AG04449 (cell line): ENCODE measurements at regions not wholly inside any gene's neighbourhood (a gene's known extent, or its start where the extent isn't known, plus 50 kb on each side); places are given as distances from the start of the nearest gene placed in this dataset.

Experiments
- CTCF ChIA-PET: fragments of 350-600 bp; formaldehyde crosslinking; extraction: SDS; loops from one replicate; lab custom pipeline; 2021; ENCODE audit warnings: antibody characterized with exemption; lab: Yijun Ruan, JAX
- POLR2A ChIA-PET: fragments of 400-600, 350-600 bp; formaldehyde crosslinking; extraction: SDS; loops from one replicate; lab custom pipeline; 2020; ENCODE audit warnings: antibody characterized with exemption, inconsistent platforms; lab: Yijun Ruan, JAX
- DNase-seq: peaks from one replicate; pipeline ENCODE4 v3.0.0-alpha.2; 2010; ENCODE audit warnings: low read depth, low spot score
- H3K4me3 ChIP-seq: 2 replicates; pipeline ENCODE4 v1.5.1; 2011; ENCODE audit warnings: low read depth, mild to moderate bottlenecking, control low read depth, low read length
- CTCF ChIP-seq: IDR thresholded peaks from one replicate; pipeline ENCODE4 v1.5.1; 2011; ENCODE audit warnings: mild to moderate bottlenecking, moderate library complexity, low read length, control low read depth, inconsistent platforms; ENCODE audit not compliant: insufficient read depth; ENCODE audit errors: missing control alignments

DNA sequence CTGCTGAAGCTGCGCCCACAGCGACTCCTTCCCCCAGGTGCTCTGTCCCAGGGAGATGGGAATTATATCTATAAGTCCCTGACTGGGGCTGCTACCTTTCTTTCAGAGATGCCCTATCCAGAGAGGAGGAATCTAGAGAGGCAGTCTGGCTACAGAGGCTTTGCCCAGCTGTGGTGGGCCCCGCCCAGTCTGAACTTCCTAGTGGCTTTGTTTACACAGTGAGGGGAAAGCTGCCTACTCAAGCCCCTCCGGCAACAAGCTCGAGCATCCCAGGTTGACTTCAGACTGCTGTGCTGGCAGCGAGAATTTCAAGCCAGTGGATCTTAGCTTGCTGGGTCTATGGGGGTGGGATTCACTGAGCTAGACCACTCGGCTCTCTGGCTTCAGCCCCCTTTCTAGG, 152.5 kb upstream of the MAP3K7 start:
- no peak for DNase-seq
- TF ChIP-seq CTCF: no peak
- no peak overlapping the region for H3K4me3 ChIP-seq
- CTCF ChIA-PET: no interaction called here
- POLR2A ChIA-PET: no interaction called here

DNA sequence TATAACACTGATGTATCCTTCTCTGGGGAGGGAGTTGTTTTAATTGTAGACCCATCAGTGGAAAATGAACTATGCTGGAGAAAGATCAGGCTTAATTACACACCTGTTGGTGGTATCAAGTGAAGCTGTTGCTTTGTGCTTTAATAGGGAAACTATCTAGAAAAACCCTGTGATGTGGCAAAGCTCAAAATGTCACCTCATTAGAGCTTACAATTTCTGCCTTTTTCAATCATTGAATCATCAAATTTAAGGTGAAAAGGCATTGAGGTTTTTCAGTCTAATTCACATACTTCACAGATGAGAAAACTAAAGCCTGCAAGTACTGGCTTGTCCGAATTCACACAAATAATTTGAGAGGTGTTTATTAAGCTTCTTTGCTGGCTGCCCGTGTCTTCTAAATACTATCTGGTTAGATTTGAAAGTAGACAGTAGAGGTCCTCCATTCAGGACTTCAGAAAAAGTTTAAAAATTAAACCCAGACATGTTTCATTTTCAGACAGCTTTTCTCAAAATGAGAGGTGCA, 143.3 kb upstream of the MAP3K7 start:
- H3K4me3 ChIP-seq: no peak overlapping the region
- ChIA-PET CTCF (no interaction called here), POLR2A (no interaction called here)
- TF ChIP-seq CTCF: no peak
- no peak for DNase-seq

DNA sequence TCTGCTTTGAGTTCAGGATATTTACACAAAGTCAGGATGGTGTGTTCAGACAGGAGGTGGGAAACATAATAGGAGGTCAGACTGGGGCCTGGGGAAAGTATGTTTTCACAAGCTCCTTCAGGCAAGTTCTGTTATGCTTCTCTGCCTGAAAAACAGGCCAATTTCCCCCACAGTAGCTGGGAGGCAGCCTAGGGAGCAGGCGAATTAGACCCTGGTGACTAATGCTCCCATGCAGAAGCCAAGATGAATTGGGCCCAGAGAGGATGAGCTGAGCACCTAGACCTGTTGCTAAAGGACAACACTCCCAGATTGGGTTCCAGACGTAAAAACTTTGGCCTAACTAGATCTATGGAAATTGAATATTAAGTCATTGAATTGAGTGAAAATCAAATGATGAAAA, 142.2 kb upstream of the MAP3K7 start:
- POLR2A ChIA-PET: no interaction called here
- CTCF ChIA-PET: no interaction called here
- DNase-seq: no peak
- H3K4me3 ChIP-seq: no peak overlapping the region
- TF ChIP-seq CTCF: no peak

DNA sequence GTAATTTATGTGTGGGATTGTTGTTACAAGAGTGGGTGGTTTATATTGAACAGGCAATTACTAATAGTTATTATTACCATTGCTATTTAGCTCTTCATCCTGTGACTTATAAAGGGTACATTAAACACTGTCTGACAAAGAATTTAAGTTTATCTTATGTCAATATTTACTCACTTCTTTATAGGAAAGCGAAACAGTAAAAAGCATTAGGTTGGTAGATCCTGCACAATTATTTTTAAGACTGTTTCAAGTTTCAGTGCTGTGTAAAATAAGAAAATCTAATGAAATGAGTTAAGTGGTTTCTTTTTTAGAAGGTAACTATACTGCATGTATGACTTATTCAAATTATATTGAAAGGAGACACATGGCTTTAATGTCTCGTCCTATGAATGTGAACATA, 135.8 kb upstream of the MAP3K7 start:
- POLR2A ChIA-PET: no interaction called here
- no peak for TF ChIP-seq CTCF
- H3K4me3 ChIP-seq: no peak overlapping the region

DNA sequence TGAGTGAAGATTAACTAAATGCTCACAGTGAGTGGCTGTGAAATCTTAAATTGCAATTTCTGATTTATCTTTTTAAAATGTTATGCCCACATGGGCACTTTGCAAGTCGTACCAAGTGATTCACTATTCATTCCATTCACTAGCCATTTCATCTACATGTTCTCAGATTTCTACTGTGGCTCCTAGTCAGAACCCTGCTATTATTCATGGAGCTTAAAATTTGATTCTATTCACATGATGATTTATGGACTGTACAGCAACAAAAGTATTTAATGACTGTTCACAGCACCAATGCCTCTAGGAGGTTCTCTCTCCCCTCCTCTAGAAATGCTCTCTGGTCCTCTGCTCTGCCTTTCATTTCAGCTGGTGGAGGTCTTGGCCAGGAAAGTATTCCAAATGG, 133.5 kb upstream of the MAP3K7 start:
- no peak for TF ChIP-seq CTCF
- ChIA-PET POLR2A (no interaction called here), CTCF (no interaction called here)
- H3K4me3 ChIP-seq: no peak overlapping the region
- no peak for DNase-seq

More for the DNA sequence above, 135.8 kb upstream of the MAP3K7 start:
- CTCF ChIA-PET: no interaction called here
- DNase-seq: no peak

DNA sequence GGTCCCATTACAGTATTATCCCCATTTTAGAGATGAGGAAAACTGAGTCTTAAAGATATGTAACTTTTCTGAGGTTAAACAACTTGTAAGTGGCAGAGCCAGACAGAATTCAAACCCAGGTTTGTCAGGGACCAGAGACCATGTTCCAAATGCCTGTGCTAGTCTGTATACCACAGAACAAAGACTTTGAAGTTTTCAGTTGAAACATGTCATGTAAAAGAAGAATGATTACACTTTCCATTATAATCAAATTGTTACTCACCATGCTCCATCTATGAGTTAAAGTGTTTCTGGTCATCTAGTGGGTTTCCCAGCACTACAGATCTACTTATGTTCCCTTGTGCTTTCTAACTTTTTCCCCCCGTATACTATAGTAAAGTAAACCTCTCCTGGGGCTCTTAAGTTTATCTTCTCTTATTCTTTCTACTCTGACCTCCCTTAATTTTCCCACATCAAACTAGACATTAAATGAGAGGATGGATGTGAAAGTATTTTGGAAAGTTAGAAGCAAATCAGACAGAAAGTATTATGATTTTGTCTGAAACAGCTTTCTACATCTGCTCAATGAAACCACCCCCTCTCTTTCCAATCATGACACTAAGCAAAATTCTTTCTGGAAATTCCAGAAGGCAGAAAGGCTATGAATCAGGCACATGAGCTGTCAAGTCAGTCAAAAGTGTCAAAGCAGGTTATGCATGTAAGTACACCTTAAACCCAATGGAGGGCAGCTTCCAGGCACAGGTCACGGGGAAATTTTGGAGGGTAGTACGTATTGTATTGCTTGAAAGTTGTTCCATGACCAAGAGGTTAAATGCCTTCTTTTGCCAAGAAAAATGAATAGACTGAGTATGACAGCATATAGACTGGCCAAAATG, 132.7 kb upstream of the MAP3K7 start:
- CTCF ChIA-PET: no interaction called here
- DNase-seq: no peak
- TF ChIP-seq CTCF: no peak
- H3K4me3 ChIP-seq: no peak overlapping the region
- POLR2A ChIA-PET: no interaction called here
